Liver (tissue), 7 donors: ENCODE measurements at regions not wholly inside any gene's neighbourhood (a gene's known extent, or its start where the extent isn't known, plus 50 kb on each side); places are given as distances from the start of the nearest gene placed in this dataset.

Experiments used
- DNase-seq: peaks from one replicate; pipeline ENCODE4 v3.0.0-alpha.2; 2017; ENCODE audit warnings: low spot score
- H3K27ac ChIP-seq, 2 donors: one replicate each; pipeline ENCODE4 v1.7.0; 2013; ENCODE audit warnings: inconsistent platforms in 2 of 2, low read length in 2 of 2, control low read depth in 1 of 2, low read depth in 1 of 2, mild to moderate bottlenecking in 1 of 2
- H3K27me3 ChIP-seq, 4 donors: one replicate each; pipeline versions ENCODE4 v1.6.1 to v1.7.0; 2013; ENCODE audit warnings: low read length in 3 of 4, inconsistent platforms in 1 of 4, mild to moderate bottlenecking in 1 of 4, moderate library complexity in 1 of 4; ENCODE audit not compliant: control insufficient read depth in 4 of 4, insufficient read depth in 4 of 4
- H3K36me3 ChIP-seq, 4 donors: one replicate each; pipeline versions ENCODE4 v1.6.1 to v1.7.0; 2013; ENCODE audit warnings: low read length in 3 of 4, mild to moderate bottlenecking in 3 of 4, low read depth in 1 of 4, moderate library complexity in 1 of 4; ENCODE audit not compliant: control insufficient read depth in 4 of 4, insufficient read depth in 3 of 4
- H3K4me1 ChIP-seq, 4 donors: one replicate each; pipeline versions ENCODE4 v1.6.1 to v1.7.0; 2013; ENCODE audit warnings: low read length in 3 of 4, mild to moderate bottlenecking in 3 of 4, moderate library complexity in 1 of 4; ENCODE audit not compliant: control insufficient read depth in 4 of 4, insufficient read depth in 4 of 4
- H3K4me3 ChIP-seq, 3 donors: one replicate each; pipeline versions ENCODE4 v1.6.1 to v1.7.0; 2013; ENCODE audit warnings: low read length in 3 of 3, control low read depth in 1 of 3, low read depth in 1 of 3, mild to moderate bottlenecking in 1 of 3
- H3K9ac ChIP-seq, 2 donors: one replicate each; pipeline ENCODE4 v1.7.0; 2013; ENCODE audit warnings: low read length in 2 of 2, mild to moderate bottlenecking in 2 of 2, moderate library complexity in 2 of 2, control low read depth in 1 of 2, low read depth in 1 of 2
- H3K9me3 ChIP-seq, 4 donors: one replicate each; pipeline versions ENCODE4 v1.6.1 to v1.7.0; 2013; ENCODE audit warnings: low read length in 3 of 4; ENCODE audit not compliant: control insufficient read depth in 4 of 4
- EGR1 ChIP-seq, 2 donors: IDR thresholded peaks; 2 replicates each; pipeline ENCODE4 v1.6.1; 2016 to 2018; ENCODE audit warnings: antibody characterized with exemption in 2 of 2, low read depth in 2 of 2
- FOXA1 ChIP-seq: IDR thresholded peaks from 2 replicates; pipeline ENCODE4 v1.6.1; 2016; ENCODE audit warnings: antibody characterized with exemption
- FOXA2 ChIP-seq: IDR thresholded peaks from 2 replicates; pipeline ENCODE4 v1.6.1; 2016; ENCODE audit warnings: antibody characterized with exemption
- GABPA ChIP-seq, 2 donors: IDR thresholded peaks in 1 of 2; conservative IDR thresholded peaks in 1 of 2; 2 replicates each; pipeline ENCODE4 v1.6.1; 2016; ENCODE audit warnings: antibody characterized with exemption in 2 of 2, mild to moderate bottlenecking in 1 of 2, moderate library complexity in 1 of 2
- HNF4A ChIP-seq, 2 donors: conservative IDR thresholded peaks; 2 replicates each; pipeline ENCODE4 v1.6.1; 2016; ENCODE audit warnings: antibody characterized with exemption in 2 of 2, mild to moderate bottlenecking in 2 of 2
- HNF4G ChIP-seq: IDR thresholded peaks from 2 replicates; pipeline ENCODE4 v1.6.1; 2016; ENCODE audit warnings: antibody characterized with exemption
- JUND ChIP-seq, 2 donors: IDR thresholded peaks; 2 replicates each; pipeline ENCODE4 v1.6.1; 2016; ENCODE audit warnings: antibody characterized with exemption in 2 of 2
- NR2F2 ChIP-seq: IDR thresholded peaks from 2 replicates; pipeline ENCODE4 v1.6.1; 2016; ENCODE audit warnings: antibody characterized with exemption
- RAD21 ChIP-seq, 2 donors: IDR thresholded peaks; 2 replicates each; pipeline ENCODE4 v1.6.1; 2016; ENCODE audit warnings: antibody characterized with exemption in 2 of 2, mild to moderate bottlenecking in 2 of 2
- RXRA ChIP-seq, 2 donors: IDR thresholded peaks; 2 replicates each; pipeline ENCODE4 v1.6.1; 2017 to 2018; ENCODE audit warnings: antibody characterized with exemption in 2 of 2, mild to moderate bottlenecking in 1 of 2
- SP1 ChIP-seq: IDR thresholded peaks from 2 replicates; pipeline ENCODE4 v1.6.1; 2018; ENCODE audit warnings: antibody characterized with exemption, mild to moderate bottlenecking
- TAF1 ChIP-seq: conservative IDR thresholded peaks from 2 replicates; pipeline ENCODE4 v1.6.1; 2016; ENCODE audit warnings: antibody characterized with exemption, mild to moderate bottlenecking
- YY1 ChIP-seq: IDR thresholded peaks from 2 replicates; pipeline ENCODE4 v1.6.1; 2016; ENCODE audit warnings: antibody characterized with exemption, mild to moderate bottlenecking
- WGBS: extraction: QIAGEN DNeasy Blood & Tissue Kit; methylation state at CpG from one replicate; pipeline ENCODE4 v1.1.7; 2013; 5-methylcytosine and 5-hydroxymethylcytosine counted together
- TF ChIP-seq, protein P1 (sequence below): IDR thresholded peaks from 2 replicates; pipeline ENCODE4 v1.6.1; 2016; ENCODE audit warnings: antibody characterized with exemption
- TF ChIP-seq, protein P2 (sequence below): IDR thresholded peaks from 2 replicates; pipeline ENCODE4 v1.6.1; 2016; ENCODE audit warnings: antibody characterized with exemption, mild to moderate bottlenecking
- TF ChIP-seq, protein P3 (sequence below): IDR thresholded peaks from 2 replicates; pipeline ENCODE4 v1.6.1; 2016; ENCODE audit warnings: antibody characterized with exemption
- TF ChIP-seq, protein P4 (sequence below): IDR thresholded peaks from 2 replicates; pipeline ENCODE4 v1.6.1; 2016; ENCODE audit warnings: antibody characterized with exemption
- donor health status: healthy.
- donor health status: healthy.
- donor health status: healthy.
- donor health status: healthy.

DNA sequence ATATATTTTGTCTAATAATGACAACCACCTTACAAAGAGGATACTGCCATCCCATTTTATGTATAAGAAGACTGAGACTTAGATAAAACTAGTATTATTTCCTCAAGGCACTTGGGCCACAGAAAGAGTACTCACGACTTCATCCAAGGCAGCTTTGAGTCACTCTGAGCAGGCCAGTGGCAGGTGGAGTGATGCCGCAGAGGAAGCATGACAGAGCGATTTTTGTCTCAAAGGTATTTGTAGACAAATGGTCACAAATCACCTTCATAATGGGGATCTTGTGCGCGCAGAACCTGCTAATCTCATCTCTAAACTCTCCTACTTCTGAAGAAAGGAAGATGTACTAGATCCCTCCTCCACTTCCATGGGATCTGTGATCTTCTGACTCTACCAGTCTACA lies 113.2 kb upstream of the NAMPT start:
- H3K9ac ChIP-seq = no peak overlapping the region
- no peaks in the 10 kb centered on the region for H3K36me3 ChIP-seq
- whole genome bisulfite sequencing = 96% methylated on average over 5 of the region's 5 CpGs
- no peaks in the 10 kb centered on the region for H3K4me1 ChIP-seq
- no peaks in the 10 kb centered on the region for H3K27me3 ChIP-seq
- TF ChIP-seq GABPA (IDR thresholded peaks at IDR 0.05 in 1 of 2, conservative IDR thresholded peaks at IDR 0.05 in 1 of 2) (no peak), JUND (IDR thresholded peaks at IDR 0.05) (no peak), RXRA (IDR thresholded peaks at IDR 0.05) (no peak), YY1 (no peak), SP1 (no peak), HNF4A (conservative IDR thresholded peaks at IDR 0.05) (no peak), RAD21 (IDR thresholded peaks at IDR 0.05) (no peak), NR2F2 (no peak), TAF1 (no peak), FOXA1 (no peak), FOXA2 (no peak), EGR1 (IDR thresholded peaks at IDR 0.05; ENCODE audit: low read depth in 2 of 2) (no peak)
- TF ChIP-seq, protein P1, sequence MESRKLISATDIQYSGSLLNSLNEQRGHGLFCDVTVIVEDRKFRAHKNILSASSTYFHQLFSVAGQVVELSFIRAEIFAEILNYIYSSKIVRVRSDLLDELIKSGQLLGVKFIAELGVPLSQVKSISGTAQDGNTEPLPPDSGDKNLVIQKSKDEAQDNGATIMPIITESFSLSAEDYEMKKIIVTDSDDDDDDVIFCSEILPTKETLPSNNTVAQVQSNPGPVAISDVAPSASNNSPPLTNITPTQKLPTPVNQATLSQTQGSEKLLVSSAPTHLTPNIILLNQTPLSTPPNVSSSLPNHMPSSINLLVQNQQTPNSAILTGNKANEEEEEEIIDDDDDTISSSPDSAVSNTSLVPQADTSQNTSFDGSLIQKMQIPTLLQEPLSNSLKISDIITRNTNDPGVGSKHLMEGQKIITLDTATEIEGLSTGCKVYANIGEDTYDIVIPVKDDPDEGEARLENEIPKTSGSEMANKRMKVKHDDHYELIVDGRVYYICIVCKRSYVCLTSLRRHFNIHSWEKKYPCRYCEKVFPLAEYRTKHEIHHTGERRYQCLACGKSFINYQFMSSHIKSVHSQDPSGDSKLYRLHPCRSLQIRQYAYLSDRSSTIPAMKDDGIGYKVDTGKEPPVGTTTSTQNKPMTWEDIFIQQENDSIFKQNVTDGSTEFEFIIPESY = no peak
- TF ChIP-seq, protein P2, sequence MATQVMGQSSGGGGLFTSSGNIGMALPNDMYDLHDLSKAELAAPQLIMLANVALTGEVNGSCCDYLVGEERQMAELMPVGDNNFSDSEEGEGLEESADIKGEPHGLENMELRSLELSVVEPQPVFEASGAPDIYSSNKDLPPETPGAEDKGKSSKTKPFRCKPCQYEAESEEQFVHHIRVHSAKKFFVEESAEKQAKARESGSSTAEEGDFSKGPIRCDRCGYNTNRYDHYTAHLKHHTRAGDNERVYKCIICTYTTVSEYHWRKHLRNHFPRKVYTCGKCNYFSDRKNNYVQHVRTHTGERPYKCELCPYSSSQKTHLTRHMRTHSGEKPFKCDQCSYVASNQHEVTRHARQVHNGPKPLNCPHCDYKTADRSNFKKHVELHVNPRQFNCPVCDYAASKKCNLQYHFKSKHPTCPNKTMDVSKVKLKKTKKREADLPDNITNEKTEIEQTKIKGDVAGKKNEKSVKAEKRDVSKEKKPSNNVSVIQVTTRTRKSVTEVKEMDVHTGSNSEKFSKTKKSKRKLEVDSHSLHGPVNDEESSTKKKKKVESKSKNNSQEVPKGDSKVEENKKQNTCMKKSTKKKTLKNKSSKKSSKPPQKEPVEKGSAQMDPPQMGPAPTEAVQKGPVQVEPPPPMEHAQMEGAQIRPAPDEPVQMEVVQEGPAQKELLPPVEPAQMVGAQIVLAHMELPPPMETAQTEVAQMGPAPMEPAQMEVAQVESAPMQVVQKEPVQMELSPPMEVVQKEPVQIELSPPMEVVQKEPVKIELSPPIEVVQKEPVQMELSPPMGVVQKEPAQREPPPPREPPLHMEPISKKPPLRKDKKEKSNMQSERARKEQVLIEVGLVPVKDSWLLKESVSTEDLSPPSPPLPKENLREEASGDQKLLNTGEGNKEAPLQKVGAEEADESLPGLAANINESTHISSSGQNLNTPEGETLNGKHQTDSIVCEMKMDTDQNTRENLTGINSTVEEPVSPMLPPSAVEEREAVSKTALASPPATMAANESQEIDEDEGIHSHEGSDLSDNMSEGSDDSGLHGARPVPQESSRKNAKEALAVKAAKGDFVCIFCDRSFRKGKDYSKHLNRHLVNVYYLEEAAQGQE = no peak
- TF ChIP-seq, protein P3, sequence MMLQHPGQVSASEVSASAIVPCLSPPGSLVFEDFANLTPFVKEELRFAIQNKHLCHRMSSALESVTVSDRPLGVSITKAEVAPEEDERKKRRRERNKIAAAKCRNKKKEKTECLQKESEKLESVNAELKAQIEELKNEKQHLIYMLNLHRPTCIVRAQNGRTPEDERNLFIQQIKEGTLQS = no peak
- no peaks in the 10 kb centered on the region for H3K9me3 ChIP-seq
- DNase-seq = no peak
- no peak overlapping the region for H3K4me3 ChIP-seq
- no peak overlapping the region for H3K27ac ChIP-seq

DNA sequence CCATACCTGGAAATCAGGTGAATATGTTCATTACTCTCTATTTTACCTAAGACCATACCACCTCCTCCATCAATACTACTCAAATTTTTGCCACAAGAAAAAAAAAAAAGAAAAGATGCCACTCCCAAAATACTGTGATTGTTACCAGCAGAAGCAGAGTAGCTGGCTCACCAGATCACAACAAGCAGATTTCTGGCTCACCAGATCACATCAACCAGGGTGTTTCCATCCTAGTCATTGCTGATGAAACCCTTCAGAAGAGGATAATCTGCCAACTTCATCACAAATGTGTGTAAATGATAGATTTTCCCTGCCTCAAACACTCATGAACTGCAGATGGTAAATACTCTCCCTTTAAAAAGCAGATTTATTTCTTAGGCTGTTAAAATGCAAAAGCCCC lies 109.7 kb upstream of the NAMPT start:
- no peaks in the 10 kb centered on the region for H3K36me3 ChIP-seq
- H3K4me1 ChIP-seq = no peaks in the 10 kb centered on the region
- H3K9me3 ChIP-seq = no peaks in the 10 kb centered on the region
- H3K27me3 ChIP-seq = no peaks in the 10 kb centered on the region
- H3K4me3 ChIP-seq = no peak overlapping the region
- no peak for TF ChIP-seq YY1
- TF ChIP-seq SP1 = no peak
- no peak for TF ChIP-seq HNF4A (conservative IDR thresholded peaks at IDR 0.05)
- no peak for TF ChIP-seq EGR1 (IDR thresholded peaks at IDR 0.05; ENCODE audit: low read depth in 2 of 2)
- TF ChIP-seq, protein P2 = no peak
- TF ChIP-seq TAF1 = no peak
- TF ChIP-seq GABPA (IDR thresholded peaks at IDR 0.05 in 1 of 2, conservative IDR thresholded peaks at IDR 0.05 in 1 of 2) = no peak
- TF ChIP-seq RXRA (IDR thresholded peaks at IDR 0.05) = no peak
- no peak for TF ChIP-seq FOXA1
- TF ChIP-seq, protein P3 = no peak
- no peak for TF ChIP-seq JUND (IDR thresholded peaks at IDR 0.05)
- TF ChIP-seq, protein P4, sequence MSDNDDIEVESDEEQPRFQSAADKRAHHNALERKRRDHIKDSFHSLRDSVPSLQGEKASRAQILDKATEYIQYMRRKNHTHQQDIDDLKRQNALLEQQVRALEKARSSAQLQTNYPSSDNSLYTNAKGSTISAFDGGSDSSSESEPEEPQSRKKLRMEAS = no peak
- TF ChIP-seq, protein P1 = no peak
- no peak for TF ChIP-seq FOXA2
- TF ChIP-seq HNF4G = no peak
- no peak for TF ChIP-seq NR2F2
- no peak overlapping the region for H3K27ac ChIP-seq
- H3K9ac ChIP-seq = no peak overlapping the region
- DNase-seq = no peak
